Panc1 (cell line): ENCODE measurements at regions not wholly inside any gene's neighbourhood (a gene's known extent, or its start where the extent isn't known, plus 50 kb on each side); places are given as distances from the start of the nearest gene placed in this dataset.

Experiments
- ATAC-seq: fragments of 200-7000 bp; cut with Tn5 transposase; 2 replicates; pipeline ENCODE4 v1.9.1; 2020; ENCODE audit warnings: mild to moderate bottlenecking, moderate library complexity
- BruUV-seq: library from RNA; stranded (reverse); fragments of 400-500 nt; replicated peaks from 2 replicates; lab custom pipeline; 2021; lab: Mats Ljungman, UMichigan
- CTCF ChIA-PET: fragments of 300-600 bp; sonication (Branson Sonifier 250); formaldehyde crosslinking; loops from one replicate; lab custom pipeline; 2022; ENCODE audit warnings: antibody characterized with exemption; lab: Charles Lee
- POLR2A ChIA-PET: fragments of 300-600 bp; sonication (Branson Sonifier 250); formaldehyde crosslinking; loops from one replicate; lab custom pipeline; 2022; ENCODE audit warnings: antibody characterized with exemption; lab: Charles Lee
- DNase-seq: peaks from one replicate; pipeline ENCODE4 v3.0.0-alpha.2; 2010; ENCODE audit warnings: low read depth, low spot score
- H3K27ac ChIP-seq: 2 replicates; pipeline ENCODE4 v1.5.1; 2011; ENCODE audit warnings: mild to moderate bottlenecking, low read length, inconsistent platforms
- H3K27me3 ChIP-seq: fragments of 200-500 bp; sonication (Bioruptor generic); 2 replicates; pipeline ENCODE4 v1.6.0; 2014; ENCODE audit warnings: low read length, inconsistent platforms; ENCODE audit not compliant: control insufficient read depth, insufficient read depth
- H3K36me3 ChIP-seq: fragments of 200-500 bp; sonication (Bioruptor generic); 2 replicates; pipeline ENCODE4 v1.5.1; 2014; ENCODE audit warnings: inconsistent platforms, mild to moderate bottlenecking, low read length, moderate library complexity; ENCODE audit not compliant: control insufficient read depth, insufficient read depth
- H3K4me1 ChIP-seq: 2 replicates; pipeline ENCODE4 v1.5.1; 2011; ENCODE audit warnings: inconsistent platforms, mild to moderate bottlenecking, low read length, moderate library complexity; ENCODE audit not compliant: control insufficient read depth, insufficient read depth
- H3K4me3 ChIP-seq, 2 experiments: 2 replicates each; pipeline ENCODE4 v1.5.1; 2011 to 2012; ENCODE audit warnings: low read depth in 2 of 2, low read length in 2 of 2, mild to moderate bottlenecking in 2 of 2, inconsistent platforms in 1 of 2, moderate library complexity in 1 of 2
- H3K9me3 ChIP-seq: fragments of 200-500 bp; sonication (Bioruptor generic); 2 replicates; pipeline ENCODE4 v1.5.1; 2014; ENCODE audit warnings: low read depth, mild to moderate bottlenecking, inconsistent platforms, low read length, moderate library complexity; ENCODE audit not compliant: control insufficient read depth, insufficient read depth
- CTCF ChIP-seq: fragments of 450-650 bp; IDR thresholded peaks from 2 replicates; pipeline ENCODE4 v1.5.1; 2017; ENCODE audit warnings: mild to moderate bottlenecking
- POLR2AphosphoS5 ChIP-seq: IDR thresholded peaks from 2 replicates; pipeline ENCODE4 v1.6.1; 2012; ENCODE audit warnings: mild to moderate bottlenecking, low read depth, low read length, moderate library complexity
- REST ChIP-seq, 2 experiments: IDR thresholded peaks; 2 replicates each; pipeline ENCODE4 v1.6.1; 2011 to 2012; ENCODE audit warnings: low read depth in 2 of 2, control low read depth in 1 of 2, low read length in 1 of 2, mild to moderate bottlenecking in 1 of 2, moderate library complexity in 1 of 2; ENCODE audit not compliant: insufficient read depth in 1 of 2
- SIN3A ChIP-seq: IDR thresholded peaks from 2 replicates; pipeline ENCODE4 v1.6.1; 2012; ENCODE audit warnings: low read depth, mild to moderate bottlenecking, low read length, moderate library complexity, borderline replicate concordance; ENCODE audit not compliant: insufficient read depth
- TCF7L2 ChIP-seq: IDR thresholded peaks from 2 replicates; pipeline ENCODE4 v1.6.1; 2011; ENCODE audit warnings: mild to moderate bottlenecking, low read depth, low read length, inconsistent platforms
- in situ Hi-C: cut with HindIII; loops from 2 replicates; pipeline ENCODE4 v1.10.0; 2016; ENCODE audit warnings: low sequenced_read_pairs, low pct_unique_long_range_greater_than_20kb
- intact Hi-C: fragments of 100-400 bp; cut with micrococcal nuclease; formaldehyde crosslinking; loops from one replicate; pipeline ENCODE4 v1.10.0; 2022; ENCODE audit not compliant: unreplicated experiment

DNA sequence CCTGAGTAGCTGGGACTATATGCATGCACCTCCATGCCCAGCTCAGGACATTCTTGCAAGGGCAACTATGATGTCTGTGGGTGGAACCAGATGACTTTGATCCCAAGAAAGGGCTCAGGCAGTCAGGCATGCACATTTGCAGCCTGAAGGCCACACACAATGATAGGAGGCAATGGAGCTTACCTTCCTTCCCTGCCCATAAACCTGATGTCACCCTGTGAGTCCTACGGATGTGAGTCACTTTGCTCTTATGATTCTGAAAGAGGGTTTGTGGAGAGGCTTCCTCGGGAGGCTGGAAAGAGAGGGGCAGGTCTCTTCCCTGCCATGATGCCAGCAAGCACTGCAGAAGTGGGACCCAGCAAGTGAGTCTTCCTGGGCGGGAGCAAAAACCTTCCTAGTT is 202.4 kb downstream of the LY86 start:
- no peak for TF ChIP-seq CTCF
- TF ChIP-seq REST (IDR thresholded peaks at IDR 0.05; ENCODE audit: insufficient read depth in 1 of 2, low read depth in 2 of 2, low read length in 1 of 2) = no peak
- TF ChIP-seq POLR2AphosphoS5 = no peak
- TF ChIP-seq SIN3A = no peak
- no peak for TF ChIP-seq TCF7L2
- Histone ChIP-seq H3K4me1 (no peaks in the 10 kb centered on the region), H3K9me3 (no peaks in the 10 kb centered on the region), H3K4me3 (no peak overlapping the region), H3K36me3 (no peaks in the 10 kb centered on the region), H3K27ac (no peak overlapping the region), H3K27me3 (no peaks in the 10 kb centered on the region)
- intact Hi-C loops (no loop called here), in situ Hi-C loops (no loop called here)
- ChIA-PET POLR2A (no interaction called here), CTCF (no interaction called here)
- no TSS peak for BruUV-seq
- ATAC-seq (peak; percentile 63; the same call in 1 of the 2 replicates), DNase-seq (no peak)

DNA sequence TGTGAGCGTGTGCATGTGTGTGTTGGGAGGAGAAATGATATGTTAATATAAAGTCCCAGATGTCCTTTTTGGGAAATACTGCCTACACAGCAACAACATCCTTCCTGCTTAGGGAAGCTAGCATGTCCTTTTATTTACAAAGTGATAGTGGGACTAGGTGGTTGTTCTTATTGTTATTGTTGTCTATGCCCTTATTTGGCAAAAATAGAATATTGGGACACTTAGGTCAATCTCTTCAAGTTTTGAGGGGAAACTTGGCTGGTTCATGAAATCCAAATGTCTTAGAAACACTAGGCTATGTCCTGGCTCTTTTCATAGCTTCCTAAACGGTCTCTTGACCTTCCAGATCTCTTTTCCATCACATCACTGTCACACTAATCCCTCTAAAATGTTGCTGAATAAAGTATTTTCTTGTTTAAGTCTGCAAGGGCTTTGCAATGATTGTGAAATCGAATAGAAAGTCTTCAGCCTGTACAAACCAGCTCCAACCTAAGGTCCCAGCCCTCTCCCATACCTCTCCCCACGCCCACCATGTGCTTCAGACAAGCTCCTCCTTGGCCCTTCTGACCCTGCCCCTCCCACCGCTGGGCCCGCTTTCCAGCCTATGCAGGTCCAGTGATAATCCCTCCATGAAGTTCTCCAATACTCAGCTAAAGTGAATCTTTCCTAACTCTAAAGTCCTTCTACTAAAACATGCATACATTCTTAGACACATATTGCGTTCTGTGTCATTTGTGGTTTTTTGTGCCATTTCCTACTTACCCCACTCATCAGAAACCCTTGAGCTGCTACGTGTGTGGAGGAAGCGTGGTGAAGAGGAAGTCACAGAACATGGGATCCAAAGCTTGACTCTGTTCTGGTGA is 205.1 kb downstream of the LY86 start:
- H3K9me3 ChIP-seq = no peaks in the 10 kb centered on the region
- no peak overlapping the region for H3K4me3 ChIP-seq
- no peak for ATAC-seq
- H3K27me3 ChIP-seq = no peaks in the 10 kb centered on the region
- H3K36me3 ChIP-seq = no peaks in the 10 kb centered on the region
- in situ Hi-C loops (no loop called here), intact Hi-C loops (no loop called here)
- POLR2A ChIA-PET = no interaction called here
- no peaks in the 10 kb centered on the region for H3K4me1 ChIP-seq
- TF ChIP-seq REST (IDR thresholded peaks at IDR 0.05; ENCODE audit: insufficient read depth in 1 of 2, low read depth in 2 of 2, low read length in 1 of 2) (no peak), CTCF (no peak), SIN3A (no peak), TCF7L2 (no peak), POLR2AphosphoS5 (no peak)
- CTCF ChIA-PET = interaction anchor here (0.6 kb wide), 1 partner anchor 243 kb away, joined by 4 read pairs; no protein-coding TSS in a partner anchor
- BruUV-seq = no TSS peak
- H3K27ac ChIP-seq = no peak overlapping the region
- no peak for DNase-seq
